Neural progenitor cell (in vitro differentiated cells): ENCODE measurements at regions not wholly inside any gene's neighbourhood (a gene's known extent, or its start where the extent isn't known, plus 50 kb on each side); places are given as distances from the start of the nearest gene placed in this dataset.

ENCODE experiments used
- DNase-seq: peaks from one replicate; pipeline ENCODE4 v3.0.0-alpha.2; 2016; ENCODE audit warnings: low spot score
- H2AFZ ChIP-seq: fragments of 200-600 bp; sonication (generic); replicated peaks from 2 replicates; pipeline ENCODE4 v1.6.1; 2016; ENCODE audit warnings: antibody characterized with exemption
- H3F3A ChIP-seq: fragments of 200-600 bp; sonication (generic); 2 replicates; pipeline ENCODE4 v1.6.1; 2016; ENCODE audit warnings: antibody characterized with exemption, low read depth
- H3K27ac ChIP-seq: fragments of 200-600 bp; sonication (generic); 2 replicates; pipeline ENCODE4 v1.5.1; 2016; ENCODE audit warnings: mild to moderate bottlenecking
- H3K27me3 ChIP-seq: fragments of 200-600 bp; sonication (generic); 2 replicates; pipeline ENCODE4 v1.6.1; 2016; ENCODE audit warnings: mild to moderate bottlenecking, moderate library complexity
- H3K36me3 ChIP-seq: fragments of 200-600 bp; sonication (generic); 2 replicates; pipeline ENCODE4 v1.5.1; 2016
- H3K4me1 ChIP-seq: fragments of 200-600 bp; sonication (generic); 2 replicates; pipeline ENCODE4 v1.6.1; 2016; ENCODE audit warnings: mixed run types
- H3K4me2 ChIP-seq: fragments of 200-600 bp; sonication (generic); 2 replicates; pipeline ENCODE4 v1.6.1; 2016
- H3K4me3 ChIP-seq: fragments of 200-600 bp; sonication (generic); 2 replicates; pipeline ENCODE4 v1.5.1; 2016
- H3K79me2 ChIP-seq: fragments of 200-600 bp; sonication (generic); 2 replicates; pipeline ENCODE4 v1.6.1; 2016; ENCODE audit warnings: low read depth
- H3K9ac ChIP-seq: fragments of 200-600 bp; sonication (generic); 2 replicates; pipeline ENCODE4 v1.6.1; 2016
- H3K9me3 ChIP-seq: fragments of 200-600 bp; sonication (generic); 2 replicates; pipeline ENCODE4 v1.5.1; 2016; ENCODE audit warnings: low read depth
- H4K20me1 ChIP-seq: fragments of 200-600 bp; sonication (generic); 2 replicates; pipeline ENCODE4 v1.6.1; 2016; ENCODE audit warnings: low read depth
- H3K27ac Mint-ChIP-seq: 3 replicates; pipeline ENCODE4 v1.8.0; 2021; ENCODE audit warnings: mixed read lengths
- H3K27me3 Mint-ChIP-seq: 2 replicates; pipeline ENCODE4 v1.8.0; 2022; ENCODE audit warnings: low read depth, mild to moderate bottlenecking, inconsistent platforms, moderate library complexity, mixed read lengths; ENCODE audit not compliant: insufficient read depth
- H3K36me3 Mint-ChIP-seq: 3 replicates; pipeline ENCODE4 v1.8.0; 2021; ENCODE audit warnings: mixed read lengths
- H3K4me1 Mint-ChIP-seq: 3 replicates; pipeline ENCODE4 v1.8.0; 2021; ENCODE audit warnings: mixed read lengths
- H3K4me3 Mint-ChIP-seq: 3 replicates; pipeline ENCODE4 v1.8.0; 2021; ENCODE audit warnings: mild to moderate bottlenecking, moderate library complexity, mixed read lengths
- H3K9me3 Mint-ChIP-seq: 3 replicates; pipeline ENCODE4 v1.8.0; 2020; ENCODE audit warnings: mixed read lengths
- CTCF ChIP-seq: fragments of 200-600 bp; sonication (generic); IDR thresholded peaks from 2 replicates; pipeline ENCODE4 v1.5.1; 2017; ENCODE audit warnings: antibody characterized with exemption, mild to moderate bottlenecking
- EZH2 ChIP-seq: fragments of 200-600 bp; sonication (generic); IDR thresholded peaks from 2 replicates; pipeline ENCODE4 v1.6.1; 2017; ENCODE audit warnings: antibody characterized with exemption, mild to moderate bottlenecking, moderate library complexity
- EZH2phosphoT487 ChIP-seq: fragments of 200-600 bp; sonication (generic); IDR thresholded peaks from 2 replicates; pipeline ENCODE4 v1.6.1; 2017; ENCODE audit warnings: antibody characterized with exemption

GRCh38 chr2:147772781-147773180, 72.0 kb upstream of the ACVR2A start:
- TF ChIP-seq EZH2phosphoT487 = no peak
- TF ChIP-seq CTCF = no peak
- TF ChIP-seq EZH2 = no peak
- H3K4me1 ChIP-seq = peaks cover 13% of the 10 kb centered on the region
- Mint-ChIP-seq H3K4me1 (peaks cover 8% of the 10 kb centered on the region), H3K27me3 (peaks cover 5% of the 10 kb centered on the region), H3K36me3 (no peaks in the 10 kb centered on the region), H3K27ac (no peak overlapping the region), H3K9me3 (peaks cover 2% of the 10 kb centered on the region), H3K4me3 (no peak overlapping the region)
- no peak overlapping the region for H3K9ac ChIP-seq
- H3F3A ChIP-seq = peaks cover 3% of the 10 kb centered on the region
- no peaks in the 10 kb centered on the region for H3K9me3 ChIP-seq
- H2AFZ ChIP-seq = no peak overlapping the region
- H3K4me2 ChIP-seq = no peak overlapping the region
- no peaks in the 10 kb centered on the region for H4K20me1 ChIP-seq
- no peaks in the 10 kb centered on the region for H3K36me3 ChIP-seq
- no peaks in the 10 kb centered on the region for H3K27me3 ChIP-seq
- no peak for DNase-seq
- H3K79me2 ChIP-seq = no peaks in the 10 kb centered on the region
- H3K27ac ChIP-seq = no peak overlapping the region
- no peak overlapping the region for H3K4me3 ChIP-seq

GRCh38 chr2:147763861-147764260, 81.0 kb upstream of the ACVR2A start:
- Histone ChIP-seq H3K27me3 (no peaks in the 10 kb centered on the region), H3K79me2 (no peaks in the 10 kb centered on the region), H3K4me3 (no peak overlapping the region), H3K4me1 (no peaks in the 10 kb centered on the region), H3K9ac (no peak overlapping the region), H3K36me3 (no peaks in the 10 kb centered on the region), H4K20me1 (no peaks in the 10 kb centered on the region), H3K9me3 (peaks cover 6% of the 10 kb centered on the region), H3F3A (no peaks in the 10 kb centered on the region), H3K4me2 (no peak overlapping the region), H2AFZ (no peak overlapping the region), H3K27ac (no peak overlapping the region)
- no peak for DNase-seq
- Mint-ChIP-seq H3K27me3 (peaks cover 2% of the 10 kb centered on the region), H3K27ac (no peak overlapping the region), H3K36me3 (no peaks in the 10 kb centered on the region), H3K9me3 (peaks cover 8% of the 10 kb centered on the region), H3K4me1 (no peaks in the 10 kb centered on the region), H3K4me3 (no peak overlapping the region)
- TF ChIP-seq EZH2 = no peak
- TF ChIP-seq CTCF = no peak
- TF ChIP-seq EZH2phosphoT487 = no peak

- Histone ChIP-seq H3K4me3 (no peak overlapping the region), H3K4me2 (no peak overlapping the region), H3K27me3 (no peaks in the 10 kb centered on the region), H4K20me1 (no peaks in the 10 kb centered on the region), H2AFZ (no peak overlapping the region), H3K9me3 (peaks cover 2% of the 10 kb centered on the region), H3K36me3 (no peaks in the 10 kb centered on the region), H3K79me2 (no peaks in the 10 kb centered on the region), H3K27ac (no peak overlapping the region), H3K9ac (no peak overlapping the region), H3K4me1 (peaks cover 13% of the 10 kb centered on the region), H3F3A (peaks cover 6% of the 10 kb centered on the region)
- H3K4me1 Mint-ChIP-seq = peaks cover 7% of the 10 kb centered on the region
- peaks cover 4% of the 10 kb centered on the region for H3K9me3 Mint-ChIP-seq
- DNase-seq = no peak
- no peak overlapping the region for H3K4me3 Mint-ChIP-seq
- peaks cover 2% of the 10 kb centered on the region for H3K27me3 Mint-ChIP-seq
- H3K36me3 Mint-ChIP-seq = no peaks in the 10 kb centered on the region
- no peak for TF ChIP-seq EZH2phosphoT487
- no peak for TF ChIP-seq EZH2
- TF ChIP-seq CTCF = no peak
- no peak overlapping the region for H3K27ac Mint-ChIP-seq
These were observed 83.8 kb upstream of the ACVR2A start for GRCh38 chr2:147760984-147761383.

GRCh38 chr2:147759536-147759935, 85.3 kb upstream of the ACVR2A start:
- no peaks in the 10 kb centered on the region for H3K79me2 ChIP-seq
- no peak overlapping the region for H3K4me3 Mint-ChIP-seq
- no peaks in the 10 kb centered on the region for H3K27me3 ChIP-seq
- peaks cover 2% of the 10 kb centered on the region for H3K27me3 Mint-ChIP-seq
- no peak overlapping the region for H3K27ac ChIP-seq
- no peak overlapping the region for H3K4me2 ChIP-seq
- H3K9me3 Mint-ChIP-seq = peaks cover 4% of the 10 kb centered on the region
- H3F3A ChIP-seq = peaks cover 7% of the 10 kb centered on the region
- no peak overlapping the region for H3K27ac Mint-ChIP-seq
- no peaks in the 10 kb centered on the region for H3K9me3 ChIP-seq
- no peak overlapping the region for H3K9ac ChIP-seq
- no peaks in the 10 kb centered on the region for H3K36me3 ChIP-seq
- TF ChIP-seq CTCF = no peak
- TF ChIP-seq EZH2 = no peak
- no peak for TF ChIP-seq EZH2phosphoT487
- no peaks in the 10 kb centered on the region for H3K36me3 Mint-ChIP-seq
- H3K4me1 ChIP-seq = peaks cover 14% of the 10 kb centered on the region
- no peak for DNase-seq
- no peak overlapping the region for H2AFZ ChIP-seq
- H3K4me1 Mint-ChIP-seq = peaks cover 7% of the 10 kb centered on the region
- H4K20me1 ChIP-seq = no peaks in the 10 kb centered on the region
- H3K4me3 ChIP-seq = no peak overlapping the region
